Caco-2 (cell line): ENCODE measurements at regions not wholly inside any gene's neighbourhood (a gene's known extent, or its start where the extent isn't known, plus 50 kb on each side); places are given as distances from the start of the nearest gene placed in this dataset.
A peak's percentile ranks its signal among the peaks of the same experiment; 100 is the strongest.

Source experiments
- BruUV-seq: library from RNA; stranded (reverse); fragments of 400-500 nt; replicated peaks from 2 replicates; lab custom pipeline; 2021; lab: Mats Ljungman, UMichigan
- CTCF ChIA-PET: fragments of 300-600 bp; sonication (Branson Sonifier 250); formaldehyde crosslinking; loops from one replicate; lab custom pipeline; 2022; ENCODE audit warnings: antibody characterized with exemption; lab: Charles Lee
- POLR2A ChIA-PET: fragments of 300-600 bp; sonication (Branson Sonifier 250); formaldehyde crosslinking; loops from one replicate; lab custom pipeline; 2022; ENCODE audit warnings: antibody characterized with exemption; lab: Charles Lee
- DNase-seq, 2 experiments: peaks; one replicate each; pipeline versions ENCODE4 v3.0.0 to v3.0.0-alpha.2; 2020 to 2022
- H3K27me3 ChIP-seq: replicated peaks from 2 replicates; pipeline ENCODE4 v1.6.0; 2011; ENCODE audit warnings: low read length; ENCODE audit not compliant: control insufficient read depth, insufficient read depth
- H3K36me3 ChIP-seq: 2 replicates; pipeline ENCODE4 v1.5.1; 2011; ENCODE audit warnings: low read length; ENCODE audit not compliant: control insufficient read depth, insufficient read depth
- H3K4me1 ChIP-seq: fragments of 250-450 bp; sonication (Bioruptor Pico); 2 replicates; pipeline ENCODE4 v1.5.1; 2020; ENCODE audit warnings: mild to moderate bottlenecking
- H3K4me3 ChIP-seq: 2 replicates; pipeline ENCODE4 v1.5.1; 2011; ENCODE audit warnings: low read depth, mild to moderate bottlenecking, control low read depth, low read length
- H3K9me3 ChIP-seq: fragments of 250-450 bp; sonication (Bioruptor Pico); 2 replicates; pipeline ENCODE4 v1.5.1; 2020; ENCODE audit warnings: mild to moderate bottlenecking, moderate library complexity
- H3K27ac Mint-ChIP-seq: one replicate; pipeline ENCODE4 v1.8.0; 2022; ENCODE audit warnings: mixed read lengths; ENCODE audit not compliant: unreplicated experiment
- H3K27me3 Mint-ChIP-seq: one replicate; pipeline ENCODE4 v1.8.0; 2022; ENCODE audit warnings: mixed read lengths; ENCODE audit not compliant: insufficient read depth, unreplicated experiment
- H3K36me3 Mint-ChIP-seq: one replicate; pipeline ENCODE4 v1.8.0; 2022; ENCODE audit warnings: mild to moderate bottlenecking, mixed read lengths; ENCODE audit not compliant: insufficient read depth, unreplicated experiment
- H3K4me1 Mint-ChIP-seq: one replicate; pipeline ENCODE4 v1.8.0; 2022; ENCODE audit warnings: low read depth, mixed read lengths; ENCODE audit not compliant: unreplicated experiment
- H3K4me3 Mint-ChIP-seq: one replicate; pipeline ENCODE4 v1.8.0; 2022; ENCODE audit warnings: mild to moderate bottlenecking, moderate library complexity, mixed read lengths; ENCODE audit not compliant: unreplicated experiment
- H3K9me3 Mint-ChIP-seq: one replicate; pipeline ENCODE4 v1.8.0; 2022; ENCODE audit warnings: mixed read lengths; ENCODE audit not compliant: unreplicated experiment
- intact Hi-C: fragments of 100-400 bp; cut with micrococcal nuclease; formaldehyde crosslinking; loops from one replicate; pipeline ENCODE4 v1.10.0; 2022; ENCODE audit not compliant: unreplicated experiment
- TF ChIP-seq, protein P1 (sequence below), 2 experiments: fragments of 200-600 bp in 1 of 2; IDR thresholded peaks; 1 replicate in 1 of 2; 2 replicates in 1 of 2; pipeline versions ENCODE4 v1.5.1 to v1.8.0; 2011 to 2022; ENCODE audit warnings: antibody characterized with exemption in 1 of 2, control low read depth in 1 of 2, inconsistent platforms in 1 of 2, low read depth in 1 of 2, low read length in 1 of 2, mild to moderate bottlenecking in 1 of 2, moderate library complexity in 1 of 2; ENCODE audit not compliant: insufficient read depth in 1 of 2, severe bottlenecking in 1 of 2, unreplicated experiment in 1 of 2

DNA sequence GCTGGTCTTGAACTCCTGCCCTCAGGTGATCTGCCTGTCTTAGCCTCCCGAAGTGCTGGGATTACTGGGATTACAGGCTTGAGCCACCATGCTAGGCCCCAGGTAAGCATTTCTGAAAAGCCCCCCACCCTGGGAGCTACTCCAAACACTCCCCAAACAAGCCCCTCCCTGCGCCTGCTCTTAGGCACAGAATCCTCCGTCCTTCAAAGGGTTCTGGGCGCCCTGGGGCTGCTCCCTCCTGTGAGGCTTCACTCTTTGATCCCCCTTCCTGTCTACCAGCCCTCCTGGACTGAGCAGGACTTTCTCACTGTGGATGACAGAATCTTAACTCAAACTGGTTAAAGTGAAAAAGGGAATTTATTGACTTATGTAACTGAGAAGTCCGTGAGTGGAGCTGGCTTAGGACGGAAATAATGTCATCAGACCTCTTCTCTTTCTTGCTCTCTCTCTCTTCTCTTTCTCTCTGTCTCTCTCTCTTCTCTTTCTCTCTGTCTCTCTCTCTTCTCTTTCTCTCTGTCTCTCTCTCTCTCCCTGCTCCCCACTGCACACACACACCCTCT, 66.9 kb upstream of the CLMN start:
- BruUV-seq, result no TSS peak
- DNase-seq, result no peak
- H3K4me1 Mint-ChIP-seq, result peaks cover 15% of the 10 kb centered on the region
- no peaks in the 10 kb centered on the region for H3K36me3 Mint-ChIP-seq
- H3K9me3 Mint-ChIP-seq, result no peaks in the 10 kb centered on the region
- H3K27ac Mint-ChIP-seq, result no peak overlapping the region
- H3K4me3 Mint-ChIP-seq, result no peak overlapping the region
- ChIA-PET POLR2A (no interaction called here), CTCF (no interaction called here)
- no peaks in the 10 kb centered on the region for H3K27me3 ChIP-seq
- intact Hi-C loops, result no loop called here
- no peak overlapping the region for H3K4me3 ChIP-seq
- TF ChIP-seq, protein P1, sequence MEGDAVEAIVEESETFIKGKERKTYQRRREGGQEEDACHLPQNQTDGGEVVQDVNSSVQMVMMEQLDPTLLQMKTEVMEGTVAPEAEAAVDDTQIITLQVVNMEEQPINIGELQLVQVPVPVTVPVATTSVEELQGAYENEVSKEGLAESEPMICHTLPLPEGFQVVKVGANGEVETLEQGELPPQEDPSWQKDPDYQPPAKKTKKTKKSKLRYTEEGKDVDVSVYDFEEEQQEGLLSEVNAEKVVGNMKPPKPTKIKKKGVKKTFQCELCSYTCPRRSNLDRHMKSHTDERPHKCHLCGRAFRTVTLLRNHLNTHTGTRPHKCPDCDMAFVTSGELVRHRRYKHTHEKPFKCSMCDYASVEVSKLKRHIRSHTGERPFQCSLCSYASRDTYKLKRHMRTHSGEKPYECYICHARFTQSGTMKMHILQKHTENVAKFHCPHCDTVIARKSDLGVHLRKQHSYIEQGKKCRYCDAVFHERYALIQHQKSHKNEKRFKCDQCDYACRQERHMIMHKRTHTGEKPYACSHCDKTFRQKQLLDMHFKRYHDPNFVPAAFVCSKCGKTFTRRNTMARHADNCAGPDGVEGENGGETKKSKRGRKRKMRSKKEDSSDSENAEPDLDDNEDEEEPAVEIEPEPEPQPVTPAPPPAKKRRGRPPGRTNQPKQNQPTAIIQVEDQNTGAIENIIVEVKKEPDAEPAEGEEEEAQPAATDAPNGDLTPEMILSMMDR (IDR thresholded peaks at IDR 0.05; ENCODE audit: insufficient read depth in 1 of 2, low read depth in 1 of 2, low read length in 1 of 2, severe bottlenecking in 1 of 2, unreplicated experiment in 1 of 2), result no peak
- no peaks in the 10 kb centered on the region for H3K9me3 ChIP-seq
- H3K27me3 Mint-ChIP-seq, result no peaks in the 10 kb centered on the region
- H3K4me1 ChIP-seq, result peaks cover 13% of the 10 kb centered on the region
- H3K36me3 ChIP-seq, result no peaks in the 10 kb centered on the region

DNA sequence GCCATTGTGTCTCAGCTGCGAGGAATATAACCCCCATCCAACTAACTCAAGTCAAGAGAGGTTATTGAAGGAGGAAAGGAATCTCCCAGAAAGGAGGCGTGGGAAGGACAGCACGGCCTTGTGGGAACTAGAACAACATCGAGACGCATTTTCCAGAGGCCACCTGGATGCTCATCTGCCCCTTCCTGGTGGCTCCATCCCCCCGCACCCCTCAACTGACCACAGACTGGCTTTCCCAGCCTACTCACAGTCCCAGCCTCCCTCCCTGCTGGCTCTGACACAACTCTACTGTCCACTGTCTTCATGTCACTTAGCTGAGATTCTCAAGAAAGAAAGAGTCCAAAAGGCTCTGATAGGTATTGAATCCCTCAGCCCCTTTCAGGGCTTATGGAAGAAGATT, 66.0 kb upstream of the CLMN start:
- TF ChIP-seq, protein P1 (IDR thresholded peaks at IDR 0.05; ENCODE audit: insufficient read depth in 1 of 2, low read depth in 1 of 2, low read length in 1 of 2, severe bottlenecking in 1 of 2, unreplicated experiment in 1 of 2), result no peak

DNA sequence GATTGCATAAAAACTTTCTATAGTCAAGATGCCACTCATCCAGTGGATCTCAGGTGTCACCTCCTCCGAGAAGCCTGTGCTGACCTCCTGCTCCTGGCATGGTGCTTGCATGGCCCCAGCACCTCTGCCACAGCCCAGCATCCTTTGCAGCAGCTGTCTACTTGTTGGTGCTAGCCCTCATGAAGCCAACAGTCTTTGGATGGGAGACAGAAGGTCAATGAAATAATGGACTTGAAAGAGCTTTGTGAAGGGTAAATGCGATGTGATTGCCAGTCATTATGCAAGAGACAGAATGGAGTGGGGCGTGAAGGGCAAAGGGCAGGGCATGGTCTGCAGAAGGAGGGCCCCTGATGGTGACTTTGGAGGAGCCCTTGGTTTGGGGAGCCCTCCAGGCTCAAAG, 63.0 kb upstream of the CLMN start:
- H3K9me3 Mint-ChIP-seq, result peaks cover 25% of the 10 kb centered on the region
- POLR2A ChIA-PET, result no interaction called here
- peak overlapping the region; percentile 78 for H3K27ac Mint-ChIP-seq

More for the DNA sequence above, 66.0 kb upstream of the CLMN start:
- intact Hi-C loops, result no loop called here
- Mint-ChIP-seq H3K4me1 (peaks cover 17% of the 10 kb centered on the region), H3K27me3 (no peaks in the 10 kb centered on the region), H3K9me3 (no peaks in the 10 kb centered on the region), H3K36me3 (no peaks in the 10 kb centered on the region), H3K27ac (no peak overlapping the region), H3K4me3 (no peak overlapping the region)
- Histone ChIP-seq H3K36me3 (no peaks in the 10 kb centered on the region), H3K4me3 (no peak overlapping the region), H3K4me1 (peaks cover 22% of the 10 kb centered on the region), H3K9me3 (peaks cover 5% of the 10 kb centered on the region), H3K27me3 (no peaks in the 10 kb centered on the region)
- no peak for DNase-seq
- CTCF ChIA-PET, result no interaction called here
- BruUV-seq, result no TSS peak
- POLR2A ChIA-PET, result no interaction called here

More for the DNA sequence above, 63.0 kb upstream of the CLMN start:
- peaks cover 19% of the 10 kb centered on the region for H3K9me3 ChIP-seq
- no peak for DNase-seq
- H3K4me1 Mint-ChIP-seq, result peaks cover 17% of the 10 kb centered on the region
- no peak overlapping the region for H3K4me3 ChIP-seq
- H3K4me3 Mint-ChIP-seq, result no peak overlapping the region
- H3K27me3 Mint-ChIP-seq, result no peaks in the 10 kb centered on the region
- no peaks in the 10 kb centered on the region for H3K36me3 ChIP-seq
- CTCF ChIA-PET, result no interaction called here
- no peaks in the 10 kb centered on the region for H3K36me3 Mint-ChIP-seq
- no peaks in the 10 kb centered on the region for H3K27me3 ChIP-seq
- intact Hi-C loops, result loop anchor here (5.0 kb wide), 1 partner anchor 35 kb away; no protein-coding TSS in a partner anchor
- no TSS peak for BruUV-seq
- TF ChIP-seq, protein P1 (IDR thresholded peaks at IDR 0.05; ENCODE audit: insufficient read depth in 1 of 2, low read depth in 1 of 2, low read length in 1 of 2, severe bottlenecking in 1 of 2, unreplicated experiment in 1 of 2), result no peak
- peaks cover 25% of the 10 kb centered on the region for H3K4me1 ChIP-seq
